NCI-H526 treated with DMSO at 0.1 percent for 48 hours (cell line): ENCODE measurements at regions not wholly inside any gene's neighbourhood (a gene's known extent, or its start where the extent isn't known, plus 50 kb on each side); places are given as distances from the start of the nearest gene placed in this dataset.
"Not testable (repeated sequence)": the region's sequence is repeated elsewhere in the genome, so short reads cannot be mapped to it uniquely, and the experiment has no call there.

Experiments
- DNase-seq: peaks from one replicate; lab custom pipeline; 2025; lab: John Stamatoyannopoulos, UW

DNA sequence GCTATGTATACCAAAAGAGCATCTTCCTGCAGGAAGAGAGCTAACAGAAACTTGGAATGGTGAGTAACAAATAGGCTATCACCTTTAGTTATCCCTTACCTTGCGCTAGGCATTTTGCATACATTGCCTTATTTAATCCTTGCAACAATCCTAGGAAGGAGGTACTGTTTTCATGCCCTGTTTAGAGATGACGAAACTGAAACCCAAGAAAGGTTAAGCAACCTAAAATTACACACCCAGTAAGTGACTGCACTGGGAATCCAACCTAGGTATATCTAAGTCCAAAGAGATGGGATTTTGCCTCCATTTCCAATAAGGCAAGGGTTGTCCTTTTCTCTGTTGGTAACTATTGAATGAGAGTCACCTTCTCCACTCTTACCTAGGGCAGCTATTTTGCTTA lies 144.5 kb downstream of the TM2D1 start:
- no peak for DNase-seq

DNA sequence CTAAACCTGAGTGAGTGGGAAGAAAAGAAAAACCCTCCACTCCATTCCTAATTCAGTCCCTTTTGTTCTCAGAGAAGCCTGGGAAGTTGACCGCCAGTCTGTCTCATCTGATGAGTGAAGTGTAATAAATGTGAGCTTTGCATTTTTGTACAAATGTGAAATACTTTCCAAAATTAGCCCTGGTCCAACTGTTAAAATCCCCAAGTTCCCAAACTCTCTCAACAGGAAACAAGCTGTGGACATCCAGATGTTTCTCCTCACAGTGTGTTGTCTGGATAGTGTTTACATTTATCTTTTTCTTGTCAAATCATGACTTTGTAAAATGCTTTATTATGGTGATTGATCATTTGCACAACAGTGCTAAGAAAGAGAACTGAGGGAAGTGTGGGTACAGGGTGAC lies 145.1 kb downstream of the TM2D1 start:
- DNase-seq, result no peak

DNA sequence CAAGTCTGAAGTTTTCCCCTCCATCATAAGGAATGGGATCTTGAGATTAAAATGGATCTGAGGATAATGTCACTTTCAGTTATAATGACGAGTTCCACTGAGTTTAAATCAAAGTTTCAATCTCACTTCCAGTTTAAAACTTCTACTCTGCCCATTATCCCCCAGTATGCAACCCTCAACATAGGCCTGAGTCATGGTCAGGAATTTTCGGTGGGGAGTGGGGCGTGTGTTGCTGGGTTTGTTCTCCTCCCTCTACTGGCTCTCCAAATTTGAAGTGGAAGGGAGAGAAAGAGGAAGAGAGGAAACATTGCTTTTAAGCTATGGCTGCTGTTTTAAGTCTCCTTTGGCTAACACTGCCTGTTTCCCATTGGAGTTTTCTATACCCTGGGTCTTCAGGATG lies 152.9 kb downstream of the TM2D1 start:
- DNase-seq, result no peak

DNA sequence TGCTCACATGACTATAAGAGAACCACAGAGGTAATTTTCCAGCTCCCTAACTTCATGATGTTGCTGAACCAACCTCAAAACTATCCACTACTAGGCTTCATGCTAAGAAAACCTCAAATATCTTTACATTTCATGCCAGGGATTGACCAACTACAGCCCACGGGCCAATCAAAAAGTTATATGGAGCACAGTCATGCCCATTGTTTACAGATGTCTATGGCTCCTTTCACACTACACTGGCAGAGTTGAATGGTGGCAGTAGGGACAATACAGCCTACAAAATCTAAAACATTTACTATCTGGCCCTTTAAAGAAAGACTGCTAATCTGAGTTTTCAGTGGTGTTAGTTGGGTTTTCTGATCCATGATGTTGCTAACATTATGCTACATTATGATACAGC lies 154.8 kb downstream of the TM2D1 start:
- DNase-seq, result no peak

DNA sequence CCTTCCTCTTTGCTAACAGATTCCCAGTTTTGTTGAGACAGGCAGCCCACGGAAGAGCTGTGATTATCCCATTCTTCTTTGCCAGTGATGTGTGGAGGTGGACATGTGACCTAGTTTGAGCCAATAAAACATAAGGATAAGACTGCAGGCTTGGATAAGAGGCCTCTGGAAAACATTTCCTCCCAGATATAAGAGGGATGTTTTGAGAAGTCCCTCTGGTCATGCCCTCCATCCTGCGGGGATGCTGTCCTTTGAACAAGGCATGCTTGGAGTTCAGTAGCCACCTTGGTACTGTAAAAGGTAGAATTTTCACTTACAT lies 155.7 kb downstream of the TM2D1 start:
- no peak for DNase-seq

DNA sequence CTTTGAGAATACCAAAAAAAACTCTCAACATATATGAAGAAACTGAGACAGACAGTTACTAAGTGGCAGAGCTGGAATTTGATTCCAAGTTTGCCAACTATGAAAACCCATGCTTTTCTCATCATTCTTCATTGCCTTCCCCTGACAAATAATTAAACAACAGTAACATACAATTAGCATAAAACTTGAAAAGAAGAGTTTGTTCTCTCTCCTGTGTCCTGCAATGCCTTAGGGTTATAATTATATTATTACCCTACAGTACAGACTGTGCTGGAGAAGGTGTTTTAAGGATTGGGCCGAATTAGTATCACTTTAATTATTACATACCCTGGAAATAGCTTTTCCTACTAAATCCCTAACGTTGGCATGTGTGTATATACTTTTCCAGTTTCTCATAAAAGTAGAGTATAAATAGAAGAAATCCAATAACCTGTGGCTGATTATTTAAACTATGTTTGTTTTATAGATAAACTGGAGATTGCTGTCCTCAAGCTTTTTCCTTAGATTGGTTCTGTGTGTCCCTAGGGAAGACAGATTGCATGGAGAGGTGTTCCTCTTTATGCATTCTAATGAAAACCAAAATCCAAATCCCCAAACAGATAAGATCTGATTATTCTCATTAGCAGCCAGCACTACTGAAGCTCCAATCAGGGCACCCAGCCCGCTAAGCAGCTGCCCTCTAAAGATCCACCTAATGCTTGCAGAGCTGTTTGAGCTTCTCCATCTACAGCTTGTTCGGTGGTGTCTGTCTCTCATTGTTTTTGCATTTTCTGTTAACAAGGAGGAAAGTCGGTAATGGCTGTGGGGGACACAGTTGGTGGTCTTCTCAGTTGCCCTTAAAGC lies 156.3 kb downstream of the TM2D1 start:
- no peak for DNase-seq

DNA sequence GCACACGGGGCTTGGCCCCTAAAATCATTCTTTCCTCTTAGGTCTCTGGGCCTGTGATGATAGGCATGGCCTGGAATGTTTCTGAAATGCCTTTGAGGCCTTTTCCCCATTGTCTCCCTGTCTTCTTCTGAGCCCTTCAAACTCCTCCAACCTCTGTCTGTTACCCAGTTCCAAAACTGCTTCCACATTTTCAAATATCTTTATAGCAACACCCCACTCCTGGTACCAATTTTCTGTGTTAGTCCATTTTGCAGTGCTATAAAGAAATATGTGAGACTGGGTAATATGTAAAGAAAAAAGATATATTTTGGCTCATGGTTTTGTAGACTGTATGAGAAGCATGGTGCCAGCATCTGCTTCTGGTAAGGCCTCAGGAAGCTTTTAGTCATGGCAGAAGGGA lies 158.8 kb downstream of the TM2D1 start:
- DNase-seq, result no peak

DNA sequence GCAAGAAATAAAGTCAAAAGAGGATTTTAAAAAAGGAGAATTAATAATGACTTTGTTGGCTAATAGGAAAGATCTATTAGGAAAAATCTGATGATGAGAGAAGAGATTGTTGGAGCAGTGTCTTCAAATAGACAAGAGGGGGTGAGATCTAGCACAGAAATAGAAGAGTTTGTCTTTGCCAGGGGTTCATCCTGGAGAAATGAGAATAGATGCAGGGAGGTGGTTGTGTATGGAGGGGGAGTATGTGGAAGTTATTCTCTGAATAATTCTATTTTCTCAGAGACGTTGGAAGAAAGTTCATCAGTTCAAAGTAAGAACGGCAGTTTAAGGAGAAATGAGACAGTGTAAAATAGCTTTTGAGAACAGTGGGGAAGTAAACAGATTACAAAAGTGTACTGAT lies 161.3 kb downstream of the TM2D1 start:
- no peak for DNase-seq

DNA sequence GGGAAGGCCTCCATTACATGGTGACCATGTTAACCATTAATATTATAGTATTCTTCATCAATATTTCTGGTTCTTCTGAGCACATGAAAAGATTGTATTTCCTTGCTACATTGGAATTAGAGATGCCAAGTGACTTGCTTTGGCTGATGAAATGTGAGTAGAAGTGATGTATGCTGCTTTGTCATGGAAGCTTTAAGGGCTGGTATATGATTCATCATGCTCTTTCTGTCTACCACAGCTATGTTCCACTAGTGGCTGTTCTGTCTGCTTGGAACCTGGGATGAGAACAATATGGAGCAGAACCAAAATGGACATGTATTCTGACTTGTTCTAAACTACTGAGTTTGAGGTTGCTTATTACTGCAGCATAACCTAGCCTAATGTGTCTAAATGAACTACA lies 163.3 kb downstream of the TM2D1 start:
- no peak for DNase-seq

DNA sequence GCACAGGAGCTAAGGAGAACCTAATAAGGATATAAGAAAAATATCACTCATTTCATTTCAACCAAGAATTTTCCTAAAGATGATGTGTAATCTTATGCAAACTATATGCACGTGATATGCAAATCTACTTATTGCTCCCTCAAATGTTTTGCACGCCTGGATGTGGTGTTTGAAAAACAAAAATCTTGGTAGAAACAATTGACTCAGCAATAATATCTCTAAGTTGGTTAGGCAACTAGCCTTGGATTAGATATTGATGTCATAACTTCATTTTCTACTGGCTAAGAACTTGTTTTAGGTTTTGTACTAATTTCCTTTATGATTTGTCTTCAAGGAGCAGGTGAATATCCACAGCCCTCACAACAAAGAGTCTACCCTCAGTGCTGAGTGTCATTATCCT lies 164.6 kb downstream of the TM2D1 start:
- no peak for DNase-seq

DNA sequence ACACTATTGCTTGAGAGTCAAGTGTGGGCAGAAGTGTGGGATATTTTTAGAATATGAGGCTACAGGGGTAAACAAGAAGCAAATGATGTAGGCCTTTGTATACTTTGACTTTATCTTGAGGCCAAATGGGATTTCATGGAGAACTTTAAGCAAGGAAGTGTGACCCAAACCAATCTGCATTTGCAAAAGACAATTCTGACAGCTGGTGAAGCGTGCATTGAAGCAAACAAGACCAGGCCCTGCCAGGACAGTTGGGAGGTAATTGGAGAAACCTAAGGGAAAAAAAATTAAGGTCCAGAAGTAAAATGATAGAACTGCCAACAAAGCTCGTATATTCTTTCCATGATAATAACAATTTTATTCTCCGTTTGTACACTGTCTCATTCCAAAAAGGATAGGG lies 168.3 kb downstream of the TM2D1 start:
- no peak for DNase-seq

DNA sequence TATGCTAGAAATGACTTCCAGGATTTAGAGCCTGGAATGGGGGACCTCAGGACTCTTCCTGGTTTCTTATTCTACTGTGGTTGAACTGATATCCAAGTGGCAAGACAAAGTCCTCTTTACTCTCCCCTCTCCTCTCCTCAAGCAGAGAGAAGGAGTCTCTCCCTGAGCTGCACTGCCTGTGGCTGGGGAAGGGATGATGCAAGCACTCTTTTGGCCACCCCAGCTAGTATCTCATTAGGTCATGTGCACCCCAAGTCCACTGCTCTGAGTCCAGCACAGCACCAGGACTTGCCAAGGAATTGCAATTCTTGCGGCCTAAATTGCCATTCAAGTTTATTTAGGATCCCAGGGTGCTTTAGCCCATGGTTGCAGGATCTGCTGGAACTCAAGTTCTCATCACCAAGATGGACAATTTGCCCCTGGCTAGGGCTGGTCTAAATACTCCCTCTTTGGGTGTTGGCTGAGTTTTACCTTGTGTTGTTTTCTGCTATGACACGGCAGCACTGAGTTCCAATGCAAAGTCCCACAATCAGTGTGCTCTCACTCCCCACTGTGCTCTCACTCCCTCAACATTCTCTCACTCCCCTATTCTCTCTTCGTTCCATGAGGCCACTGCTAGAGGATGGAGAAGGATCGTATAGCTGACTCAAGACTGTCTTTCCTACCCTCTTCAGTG lies 172.2 kb downstream of the TM2D1 start:
- DNase-seq, result no peak

DNA sequence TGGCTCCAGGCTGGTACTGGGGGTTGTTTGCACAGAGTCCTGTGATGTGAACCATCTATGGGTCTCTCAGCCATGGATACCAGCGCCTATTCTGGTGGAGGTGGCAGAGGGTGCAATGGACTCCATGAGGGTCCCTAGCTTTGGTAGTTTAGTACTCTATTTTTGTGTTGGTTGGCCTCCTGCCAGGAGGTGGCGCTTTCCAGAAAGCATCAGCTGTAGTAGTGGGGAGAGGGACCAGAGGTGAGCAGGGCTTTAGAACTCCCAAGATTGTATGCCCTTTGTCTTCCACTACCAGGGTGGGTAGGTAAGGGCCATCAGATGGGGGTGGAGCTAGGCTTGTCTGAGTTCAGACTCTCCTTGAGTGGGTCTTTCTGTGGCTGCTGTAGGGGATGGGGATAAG lies 177.6 kb downstream of the TM2D1 start:
- not testable (repeated sequence) for DNase-seq

DNA sequence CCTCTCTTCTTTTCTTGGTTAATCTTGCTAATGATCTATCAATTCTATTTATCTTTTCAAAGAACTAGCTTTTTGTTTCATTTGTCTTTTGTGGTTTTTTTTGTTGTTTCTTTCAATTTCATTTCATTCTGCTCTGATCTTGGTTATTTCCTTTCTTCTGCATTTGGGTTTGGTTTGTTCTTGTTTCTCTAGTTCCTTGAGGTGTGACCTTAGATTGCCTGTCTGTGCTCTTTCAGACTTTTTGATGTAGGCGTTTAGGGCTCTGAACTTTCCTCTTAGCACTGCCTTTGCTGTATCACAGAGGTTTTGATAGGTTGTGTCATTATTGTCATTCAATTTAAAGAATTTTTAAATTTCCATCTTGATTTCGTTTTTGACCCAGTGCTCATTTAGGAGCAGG lies 180.1 kb downstream of the TM2D1 start:
- DNase-seq, result not testable (repeated sequence)

DNA sequence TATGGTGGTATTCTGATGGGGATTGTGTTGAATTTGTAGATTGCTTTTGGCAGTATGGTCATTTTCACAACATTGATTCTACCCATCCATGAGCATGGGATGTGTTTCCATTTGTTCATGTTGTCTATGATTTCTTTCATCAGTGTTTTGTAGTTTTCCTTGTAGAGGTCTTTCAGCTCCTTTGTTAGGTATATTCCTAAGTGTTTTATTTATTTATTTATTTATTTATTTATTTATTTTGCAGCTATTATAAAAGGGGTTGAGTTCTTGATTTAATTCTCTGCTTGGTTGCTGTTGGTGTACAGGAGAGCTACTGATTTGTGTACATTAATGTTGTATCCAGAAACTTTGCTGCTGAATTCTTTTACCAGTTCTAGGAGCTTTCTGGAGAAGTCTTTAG lies 181.4 kb downstream of the TM2D1 start:
- not testable (repeated sequence) for DNase-seq

DNA sequence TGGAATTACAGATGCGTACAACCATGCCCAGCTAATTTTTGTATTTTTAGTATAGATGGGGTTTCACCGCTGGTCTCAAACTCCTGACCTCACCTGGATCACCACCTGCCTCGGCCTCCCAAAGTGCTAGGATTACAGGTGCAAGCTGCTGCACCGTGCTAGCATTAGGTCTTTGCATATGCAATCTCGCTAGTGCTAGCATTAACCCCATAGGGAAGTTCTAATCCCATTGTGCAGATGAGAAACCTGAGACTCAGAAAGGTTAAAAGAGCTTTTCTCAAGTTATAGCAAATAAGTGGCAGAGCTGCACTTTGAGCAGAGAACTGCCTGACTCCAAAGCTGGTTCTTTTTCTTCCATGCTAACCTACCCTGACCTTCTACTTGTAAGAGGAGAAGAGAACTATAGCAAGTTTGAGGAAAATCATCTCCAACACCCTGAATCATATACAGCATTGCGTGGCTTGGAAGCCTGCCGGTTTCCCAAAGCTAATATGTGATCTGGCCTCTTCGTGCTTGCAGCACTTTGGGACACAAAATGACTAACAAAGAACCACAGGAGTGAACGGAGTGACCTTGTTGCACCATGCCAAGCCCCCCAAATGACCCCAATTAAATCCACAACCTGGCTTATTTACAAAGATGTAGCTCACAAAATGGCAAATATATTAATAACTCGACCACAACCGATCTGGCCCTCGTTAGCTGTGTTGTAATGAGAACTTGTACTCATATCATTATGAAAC lies 185.1 kb downstream of the TM2D1 start:
- no peak for DNase-seq

DNA sequence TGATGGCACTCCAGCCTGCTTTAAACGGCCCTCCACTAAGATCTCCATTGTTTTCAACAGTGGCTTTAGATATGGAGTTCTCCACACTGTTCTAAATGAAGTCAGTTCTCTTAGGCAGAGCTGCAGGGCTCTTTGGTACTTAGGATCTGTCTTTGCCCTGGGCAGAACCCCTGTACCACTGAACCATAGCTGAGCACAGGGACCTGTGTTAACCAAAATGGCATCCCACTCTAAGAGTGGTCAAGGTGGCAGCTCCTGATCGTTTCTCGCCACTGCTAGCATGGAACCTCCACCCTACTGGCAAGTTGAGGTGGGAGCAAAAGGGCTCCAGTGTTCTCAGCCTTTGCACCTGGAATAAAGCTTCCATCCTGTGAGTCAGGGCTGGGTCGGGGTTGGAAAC lies 186.7 kb downstream of the TM2D1 start:
- no peak for DNase-seq

DNA sequence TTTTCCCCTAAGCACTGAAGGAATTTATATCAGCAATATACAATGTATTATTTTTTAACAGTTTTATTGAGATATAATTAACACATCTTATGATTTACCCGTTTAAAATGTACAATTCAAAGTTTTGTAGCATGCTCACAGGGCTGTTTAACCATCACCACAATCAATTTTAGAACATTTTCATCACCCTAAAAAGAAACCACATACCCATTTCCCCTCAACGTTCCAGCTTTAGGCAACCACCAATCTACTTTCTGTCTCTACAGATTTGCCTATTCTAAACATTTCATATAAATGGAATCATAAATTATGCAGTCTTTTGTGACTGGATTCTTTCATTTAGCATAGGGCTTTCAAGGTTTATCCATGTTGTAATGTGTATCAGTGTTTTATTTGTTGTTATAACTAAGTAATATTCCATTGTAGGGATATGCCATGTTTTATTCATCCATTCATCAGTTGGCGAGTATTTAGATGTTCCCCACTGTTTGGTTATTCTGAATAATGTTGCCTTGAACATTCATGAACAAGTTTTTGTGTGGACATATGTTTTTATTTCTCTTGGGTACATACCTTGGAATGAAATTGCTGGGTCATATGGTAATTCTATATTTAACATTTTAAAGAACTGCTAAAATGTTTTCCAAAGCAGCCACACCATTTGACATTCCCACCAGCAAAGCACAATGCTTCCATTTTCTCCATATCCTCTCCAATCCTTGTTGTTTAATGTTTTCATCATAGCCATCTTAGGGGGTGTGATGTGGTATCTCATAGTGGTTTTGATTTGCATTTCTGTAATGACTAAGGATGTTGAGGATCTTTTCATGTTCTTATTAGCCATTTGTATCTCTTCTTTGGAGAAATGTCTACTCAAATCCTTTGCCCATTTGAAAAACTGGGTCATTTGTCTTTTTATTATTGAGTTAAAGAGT lies 188.5 kb downstream of the TM2D1 start:
- no peak for DNase-seq

DNA sequence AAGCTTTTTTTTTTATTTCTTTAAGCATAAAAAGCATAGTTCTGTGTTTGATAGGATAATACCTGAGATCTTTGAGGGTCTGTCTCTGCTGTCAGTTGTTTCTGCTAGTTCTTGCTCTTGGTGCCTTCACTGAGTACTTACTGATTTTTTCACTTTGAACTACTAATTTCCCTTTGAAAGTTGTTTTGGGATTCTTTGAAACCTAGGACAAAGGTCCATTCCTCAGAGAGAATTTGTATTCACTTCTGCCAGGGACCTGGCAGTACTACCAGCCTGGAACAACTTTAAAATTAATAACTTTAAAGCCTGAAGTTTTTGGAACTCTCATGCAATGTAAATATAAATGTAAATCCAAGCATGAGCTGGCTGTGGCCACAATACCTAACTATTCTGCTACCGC lies 190.1 kb downstream of the TM2D1 start:
- DNase-seq, result no peak

DNA sequence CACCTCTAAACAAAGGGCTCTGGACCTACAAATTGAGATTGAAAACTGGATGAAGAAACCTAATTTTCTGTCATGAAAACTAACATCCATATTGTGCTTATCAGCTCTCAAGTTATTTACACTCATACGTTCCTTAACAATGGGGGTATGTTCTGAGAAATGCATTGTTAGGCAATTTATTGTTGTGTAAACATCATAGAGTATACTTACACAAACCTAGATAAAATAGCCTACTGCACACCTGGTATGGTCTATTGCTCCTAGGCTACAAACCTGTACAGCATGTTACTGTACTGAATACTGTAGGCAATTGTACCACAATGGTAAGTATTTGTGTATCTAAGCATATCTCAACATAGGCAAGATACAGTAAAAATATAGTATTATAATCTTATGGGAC lies 191.4 kb downstream of the TM2D1 start:
- DNase-seq, result no peak

DNA sequence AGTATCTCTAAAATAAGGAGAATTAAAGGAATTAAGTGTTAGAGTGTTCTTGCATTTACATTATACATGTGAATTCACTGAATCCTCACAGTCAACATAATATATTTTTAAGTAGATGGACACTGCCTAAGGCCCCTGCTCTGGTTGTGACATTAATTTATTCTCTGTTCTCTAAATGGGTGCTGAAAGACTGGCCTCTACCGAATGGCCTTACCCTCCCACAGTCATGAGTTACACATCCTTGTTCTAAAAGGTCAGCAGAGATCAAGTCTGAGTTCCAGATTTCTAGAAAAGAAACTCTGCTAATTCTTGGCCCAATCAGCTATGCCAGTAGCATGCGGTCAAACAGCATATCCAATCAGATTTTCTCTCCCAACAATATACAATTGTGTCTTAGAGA lies 193.2 kb downstream of the TM2D1 start:
- no peak for DNase-seq
